ENCODE measurements at regions not wholly inside any gene's neighbourhood (a gene's known extent, or its start where the extent isn't known, plus 50 kb on each side); places are given as distances from the start of the nearest gene placed in this dataset.

DNA sequence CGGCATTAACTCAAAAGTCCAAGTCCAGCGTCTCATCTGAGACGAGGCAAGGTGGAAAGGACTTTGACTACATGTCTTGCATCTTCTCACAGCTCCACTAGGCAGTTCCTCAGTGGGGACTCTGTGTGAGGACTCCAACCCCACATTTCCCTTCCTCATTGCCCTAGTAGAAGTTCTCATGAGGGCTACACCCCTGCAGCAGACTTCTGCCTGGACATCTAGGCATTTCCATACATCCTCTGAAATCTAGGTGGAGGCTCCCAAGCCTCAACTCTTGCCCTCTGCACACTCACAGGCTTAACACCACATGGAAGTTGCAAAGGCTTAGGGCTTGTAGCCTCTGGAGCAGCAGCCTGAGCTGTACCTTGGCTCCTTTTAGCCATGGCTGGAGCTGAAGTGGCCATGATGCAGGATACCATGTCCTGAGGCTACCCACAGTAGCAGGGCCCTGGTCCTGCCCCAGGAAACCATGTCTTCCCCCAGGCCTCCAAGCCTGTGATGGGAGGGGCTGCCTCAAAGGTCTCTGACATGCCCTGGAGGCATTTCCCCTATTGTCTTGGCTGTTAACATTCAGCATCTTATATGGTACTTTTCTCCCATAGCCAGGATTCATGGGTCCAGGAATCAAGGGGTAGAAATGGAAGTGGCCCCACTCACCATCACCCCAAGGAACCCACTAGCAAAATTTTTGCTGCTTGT is 194.6 kb upstream of the KCNG1 start:
- DNase-seq (ENCODE audit: low read depth), result no peak

- DNase-seq (ENCODE audit: low read depth), result no peak
Observed at GRCh38 chr20:51216850-51217249, 193.9 kb upstream of the KCNG1 start.

- no peak for DNase-seq (ENCODE audit: low read depth)
Observed at GRCh38 chr20:51212816-51213215, 189.9 kb upstream of the KCNG1 start.

DNA sequence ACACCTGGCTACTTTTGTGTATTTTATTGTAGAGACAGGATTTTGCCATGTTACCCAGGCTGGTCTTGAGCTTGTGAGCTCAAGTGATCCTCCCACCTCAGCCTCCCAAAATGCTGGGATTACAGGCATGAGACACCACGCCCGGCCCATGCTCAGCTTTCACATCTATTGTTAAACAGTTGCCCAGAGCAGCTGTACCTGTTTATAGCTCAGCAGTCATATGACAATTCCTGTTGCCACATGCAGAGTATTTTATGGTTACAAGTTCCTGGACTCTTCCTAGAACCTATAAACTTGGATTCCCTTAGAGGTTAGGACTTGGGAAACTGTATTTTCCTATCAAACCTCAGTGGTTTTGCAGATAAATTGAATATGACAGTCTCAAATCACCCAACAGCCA is 188.3 kb upstream of the KCNG1 start:
- no peak for DNase-seq (ENCODE audit: low read depth)

GRCh38 chr20:51210084-51210483 is 187.2 kb upstream of the KCNG1 start:
- DNase-seq (ENCODE audit: low read depth), result no peak

- DNase-seq (ENCODE audit: low read depth), result no peak
Observed at GRCh38 chr20:51208162-51208561, 185.3 kb upstream of the KCNG1 start.

- DNase-seq (ENCODE audit: low read depth), result no peak
Observed at GRCh38 chr20:51206032-51206662, 183.2 kb upstream of the KCNG1 start.

DNA sequence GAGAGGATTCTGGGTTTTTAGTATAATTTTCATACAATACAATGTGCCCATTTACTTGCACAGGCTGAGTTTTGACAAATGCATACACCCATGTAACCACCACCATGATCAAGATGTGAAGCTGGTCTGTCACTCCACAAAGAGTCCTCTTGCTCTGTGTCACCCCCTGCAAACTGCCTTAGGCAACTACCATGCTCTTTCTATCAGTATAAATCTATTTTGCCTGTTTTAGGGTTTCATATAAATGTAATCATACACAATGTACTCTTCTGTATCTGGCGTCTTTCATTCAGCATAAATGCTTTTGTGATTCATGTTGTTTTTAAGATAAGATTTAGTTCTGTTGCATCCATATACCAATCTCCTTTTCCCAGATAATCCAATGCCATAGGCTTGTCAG is 181.9 kb upstream of the KCNG1 start:
- no peak for DNase-seq (ENCODE audit: low read depth)

DNA sequence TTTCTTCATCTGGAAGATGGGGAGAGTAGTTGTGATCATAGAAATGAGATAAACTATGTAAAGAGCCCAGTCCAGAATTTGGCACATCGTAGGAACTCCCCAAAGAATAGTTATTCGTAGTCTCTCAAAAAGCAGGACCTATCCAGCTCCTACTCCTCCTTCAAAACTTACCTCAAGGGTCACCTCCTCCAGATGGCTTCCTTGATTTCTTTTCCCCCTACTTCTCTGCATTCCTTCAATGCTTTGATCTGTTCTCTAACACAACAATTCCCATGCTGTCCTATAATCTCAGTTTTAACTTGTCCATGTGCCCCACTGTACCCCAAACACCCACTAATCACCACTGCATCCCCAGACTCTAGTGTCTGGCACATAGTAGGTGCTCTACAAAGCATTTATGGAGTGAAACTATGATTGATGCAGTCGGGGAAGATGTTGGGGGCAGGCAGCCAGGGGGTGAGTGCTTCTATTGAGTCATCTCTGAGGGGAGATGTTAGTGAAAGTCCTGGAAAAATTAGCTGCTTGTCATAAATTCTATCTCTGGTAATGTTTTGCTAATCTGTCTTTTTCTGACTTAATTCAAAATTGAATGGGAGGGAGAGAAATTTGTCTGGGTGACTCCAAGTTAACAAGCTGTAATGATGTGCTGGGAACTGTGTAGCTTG is 181.3 kb upstream of the KCNG1 start:
- no peak for DNase-seq (ENCODE audit: low read depth)

GRCh38 chr20:51202304-51202703 is 179.4 kb upstream of the KCNG1 start:
- no peak for DNase-seq (ENCODE audit: low read depth)

- DNase-seq (ENCODE audit: low read depth), result no peak
Observed at GRCh38 chr20:51199920-51200319, 177.0 kb upstream of the KCNG1 start.

DNA sequence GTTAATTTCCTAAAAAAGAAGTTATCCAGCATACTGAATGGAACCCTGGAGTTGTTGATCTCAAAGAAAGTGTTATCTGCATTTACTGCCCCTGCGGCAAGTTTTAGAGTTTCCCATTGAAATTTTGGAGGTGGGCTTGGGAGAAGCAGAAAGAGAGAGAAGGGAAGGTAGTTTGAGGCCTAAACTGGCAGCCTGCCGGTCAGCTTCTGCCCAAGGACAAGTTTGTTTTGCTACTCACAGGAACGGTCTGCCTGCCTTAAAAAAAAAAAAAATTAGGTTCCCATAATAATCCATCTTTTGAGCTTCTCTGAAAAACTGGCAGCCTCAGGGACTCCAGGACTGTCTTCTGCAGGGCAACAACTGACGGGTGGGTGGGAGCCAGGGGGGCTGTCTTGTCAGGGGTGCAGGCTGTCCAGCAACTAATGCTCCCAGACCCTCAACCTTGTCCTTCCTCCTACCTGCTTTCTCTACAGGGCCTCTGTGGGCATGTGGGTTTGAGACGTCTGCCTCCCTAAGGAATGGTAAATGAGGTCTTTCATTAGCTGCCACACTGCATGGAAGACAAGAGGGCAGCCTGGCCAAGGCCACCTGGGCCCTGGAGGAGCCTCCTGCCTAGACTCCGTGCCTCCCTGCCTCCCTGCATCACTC is 176.1 kb upstream of the KCNG1 start:
- DNase-seq (ENCODE audit: low read depth), result no peak

DNA sequence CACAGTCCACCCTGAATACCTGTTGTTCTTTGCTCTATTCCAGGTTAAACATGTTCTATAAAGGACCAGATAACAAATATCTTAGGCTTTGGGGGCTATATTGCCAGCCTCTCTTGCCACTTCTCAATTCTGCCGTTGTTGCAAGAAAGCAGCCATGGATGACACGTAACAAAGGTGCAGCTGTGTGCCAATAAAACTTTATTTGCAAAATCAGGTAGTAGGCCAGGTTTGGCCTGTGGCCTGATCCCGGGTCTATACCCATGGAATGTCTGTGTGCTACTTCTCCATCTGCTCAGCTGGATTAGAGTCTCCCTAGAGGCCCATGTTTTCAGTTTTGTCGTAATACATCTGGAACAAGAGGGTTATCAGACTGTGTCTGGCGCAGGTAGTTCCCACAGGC is 175.3 kb upstream of the KCNG1 start:
- DNase-seq (ENCODE audit: low read depth), result no peak

DNA sequence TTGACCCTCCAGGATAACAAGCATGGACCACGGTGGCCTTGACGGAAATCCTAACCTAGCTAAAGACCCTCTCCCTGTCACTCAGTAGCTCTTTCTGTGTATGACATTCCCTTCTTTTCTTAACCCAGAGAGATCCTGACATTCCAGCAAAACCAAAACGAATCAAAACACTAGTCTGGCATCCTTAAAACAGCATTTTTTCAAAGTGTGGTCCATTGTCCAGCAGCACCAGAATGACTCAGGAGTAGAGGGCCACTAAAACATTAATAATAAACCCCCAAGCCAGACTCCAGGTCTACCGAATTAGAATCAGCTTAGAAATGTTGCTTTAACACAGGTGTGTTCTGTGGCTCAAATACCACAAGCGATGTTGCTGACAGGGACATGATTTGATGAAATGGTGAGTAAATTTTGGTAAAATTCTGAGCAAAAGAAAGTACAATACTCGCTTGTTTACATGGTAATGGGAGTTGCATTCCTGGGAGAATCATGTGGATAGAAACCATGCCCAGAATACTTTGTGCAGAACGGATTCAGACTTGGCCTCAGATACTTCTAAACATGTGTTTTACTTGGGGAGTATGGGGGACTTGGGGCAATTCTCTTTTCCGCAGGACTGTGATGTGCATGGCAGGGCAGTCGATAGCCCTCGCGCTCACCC is 174.2 kb upstream of the KCNG1 start:
- DNase-seq (ENCODE audit: low read depth), result no peak

DNA sequence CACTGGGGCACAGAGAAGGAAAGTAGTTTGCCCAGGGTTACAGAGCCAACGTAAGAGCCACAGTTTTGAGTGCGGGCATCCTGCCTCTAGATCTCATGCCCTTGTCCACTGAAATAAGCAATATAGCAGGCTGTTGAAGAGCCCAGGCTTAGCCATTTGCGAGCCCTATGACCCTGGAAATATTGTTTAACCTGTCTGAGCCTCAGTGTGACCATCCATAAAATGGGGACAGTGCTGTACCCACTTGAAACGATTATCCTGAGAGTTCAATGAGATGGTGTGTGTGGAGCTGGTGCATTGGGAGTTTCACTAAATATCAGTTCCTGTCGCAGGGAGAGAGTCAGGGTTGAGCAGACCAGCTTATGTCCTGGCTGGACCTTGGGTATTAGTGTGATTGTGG is 173.1 kb upstream of the KCNG1 start:
- DNase-seq (ENCODE audit: low read depth), result no peak

- no peak for DNase-seq (ENCODE audit: low read depth)
Observed at GRCh38 chr20:51195419-51195901, 172.6 kb upstream of the KCNG1 start.

- DNase-seq (ENCODE audit: low read depth), result no peak
Observed at GRCh38 chr20:51193066-51193772, 170.3 kb upstream of the KCNG1 start.

DNA sequence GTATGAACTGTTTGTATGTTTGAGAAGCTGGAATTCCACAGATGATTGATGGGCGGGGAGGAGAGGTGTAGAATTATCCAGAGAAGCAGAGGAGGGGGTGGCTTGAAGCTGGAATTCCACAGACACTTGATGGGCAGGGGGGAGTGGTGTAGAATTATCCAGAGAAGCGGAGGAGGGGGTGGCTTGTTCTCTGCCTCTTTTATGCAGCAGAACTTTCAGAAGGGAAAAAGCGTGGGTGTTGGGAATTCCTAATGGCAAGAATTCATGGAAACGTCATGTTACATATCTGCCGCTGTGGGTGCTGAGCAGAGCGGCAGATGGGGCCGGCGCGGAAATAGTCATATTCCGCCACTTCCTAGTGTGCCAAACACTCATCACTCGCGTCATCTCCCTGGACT is 167.9 kb upstream of the KCNG1 start:
- no peak for DNase-seq (ENCODE audit: low read depth)

GRCh38 chr20:51189814-51190782 is 167.2 kb upstream of the KCNG1 start:
- no peak for DNase-seq (ENCODE audit: low read depth)

GRCh38 chr20:51188941-51189340 is 166.0 kb upstream of the KCNG1 start:
- DNase-seq (ENCODE audit: low read depth), result no peak
